ENCODE measurements at regions not wholly inside any gene's neighbourhood (a gene's known extent, or its start where the extent isn't known, plus 50 kb on each side); places are given as distances from the start of the nearest gene placed in this dataset.

- Histone ChIP-seq H3K4me3 (ENCODE audit: low read length) (no peak overlapping the region), H3K27me3 (ENCODE audit: insufficient read depth, low read length) (no peaks in the 10 kb centered on the region), H3K4me1 (ENCODE audit: insufficient read depth, low read length) (no peaks in the 10 kb centered on the region), H3K36me3 (ENCODE audit: insufficient read depth, low read length) (no peaks in the 10 kb centered on the region), H3K9me3 (ENCODE audit: insufficient read depth, low read depth, low read length) (no peaks in the 10 kb centered on the region), H3K9ac (ENCODE audit: low read depth, low read length) (no peak overlapping the region), H3K27ac (ENCODE audit: low read depth, low read length) (no peak overlapping the region)
- WGBS: 88% methylated on average over 3 of the region's 4 CpGs
These were observed 255.0 kb downstream of the TRIB2 start for GRCh38 chr2:12971581-12972365.

GRCh38 chr2:12978066-12978835 lies 261.5 kb downstream of the TRIB2 start:
- H3K27me3 ChIP-seq (ENCODE audit: insufficient read depth, low read length): no peaks in the 10 kb centered on the region
- H3K4me3 ChIP-seq (ENCODE audit: low read length): no peak overlapping the region
- no peak overlapping the region for H3K27ac ChIP-seq (ENCODE audit: low read depth, low read length)
- no peaks in the 10 kb centered on the region for H3K9me3 ChIP-seq (ENCODE audit: insufficient read depth, low read depth, low read length)
- H3K9ac ChIP-seq (ENCODE audit: low read depth, low read length): no peak overlapping the region
- H3K4me1 ChIP-seq (ENCODE audit: insufficient read depth, low read length): 0 out of 2 replicates have a peak, but pooled peaks cover 7% of the 10 kb centered on the region
- 67% methylated on average over 3 of the region's 4 CpGs for WGBS
- no peaks in the 10 kb centered on the region for H3K36me3 ChIP-seq (ENCODE audit: insufficient read depth, low read length)

GRCh38 chr2:12979066-12979465 lies 262.3 kb downstream of the TRIB2 start:
- no peaks in the 10 kb centered on the region for H3K36me3 ChIP-seq (ENCODE audit: insufficient read depth, low read length)
- WGBS: 92% methylated on average over 3 of the region's 3 CpGs
- H3K9me3 ChIP-seq (ENCODE audit: insufficient read depth, low read depth, low read length): no peaks in the 10 kb centered on the region
- H3K9ac ChIP-seq (ENCODE audit: low read depth, low read length): no peak overlapping the region
- H3K27ac ChIP-seq (ENCODE audit: low read depth, low read length): no peak overlapping the region
- no peak overlapping the region for H3K4me3 ChIP-seq (ENCODE audit: low read length)
- no peaks in the 10 kb centered on the region for H3K27me3 ChIP-seq (ENCODE audit: insufficient read depth, low read length)
- H3K4me1 ChIP-seq (ENCODE audit: insufficient read depth, low read length): 0 out of 2 replicates have a peak, but pooled peaks cover 7% of the 10 kb centered on the region

- Histone ChIP-seq H3K9me3 (ENCODE audit: insufficient read depth, low read depth, low read length) (no peaks in the 10 kb centered on the region), H3K9ac (ENCODE audit: low read depth, low read length) (no peak overlapping the region), H3K4me1 (ENCODE audit: insufficient read depth, low read length) (0 out of 2 replicates have a peak, but pooled peaks cover 7% of the 10 kb centered on the region), H3K27me3 (ENCODE audit: insufficient read depth, low read length) (no peaks in the 10 kb centered on the region), H3K27ac (ENCODE audit: low read depth, low read length) (no peak overlapping the region), H3K36me3 (ENCODE audit: insufficient read depth, low read length) (no peaks in the 10 kb centered on the region), H3K4me3 (ENCODE audit: low read length) (no peak overlapping the region)
- 82% methylated on average over 4 of the region's 4 CpGs for WGBS
These were observed 264.1 kb downstream of the TRIB2 start for GRCh38 chr2:12980817-12981216.

- H3K9ac ChIP-seq (ENCODE audit: low read depth, low read length): no peak overlapping the region
- no peak overlapping the region for H3K4me3 ChIP-seq (ENCODE audit: low read length)
- 0 out of 2 replicates have a peak, but pooled peaks cover 7% of the 10 kb centered on the region for H3K4me1 ChIP-seq (ENCODE audit: insufficient read depth, low read length)
- no peaks in the 10 kb centered on the region for H3K9me3 ChIP-seq (ENCODE audit: insufficient read depth, low read depth, low read length)
- WGBS: 96% methylated on average over 1 of the region's 1 CpG
- H3K36me3 ChIP-seq (ENCODE audit: insufficient read depth, low read length): no peaks in the 10 kb centered on the region
- no peaks in the 10 kb centered on the region for H3K27me3 ChIP-seq (ENCODE audit: insufficient read depth, low read length)
- H3K27ac ChIP-seq (ENCODE audit: low read depth, low read length): no peak overlapping the region
These were observed 265.4 kb downstream of the TRIB2 start for GRCh38 chr2:12982149-12982584.

- no peak overlapping the region for H3K4me3 ChIP-seq (ENCODE audit: low read length)
- no peaks in the 10 kb centered on the region for H3K4me1 ChIP-seq (ENCODE audit: insufficient read depth, low read length)
- H3K27me3 ChIP-seq (ENCODE audit: insufficient read depth, low read length): no peaks in the 10 kb centered on the region
- H3K36me3 ChIP-seq (ENCODE audit: insufficient read depth, low read length): no peaks in the 10 kb centered on the region
- H3K27ac ChIP-seq (ENCODE audit: low read depth, low read length): no peak overlapping the region
- H3K9ac ChIP-seq (ENCODE audit: low read depth, low read length): no peak overlapping the region
- no peaks in the 10 kb centered on the region for H3K9me3 ChIP-seq (ENCODE audit: insufficient read depth, low read depth, low read length)
These were observed 270.5 kb downstream of the TRIB2 start for GRCh38 chr2:12987246-12987645.

GRCh38 chr2:12988279-12988678 lies 271.5 kb downstream of the TRIB2 start:
- Histone ChIP-seq H3K36me3 (ENCODE audit: insufficient read depth, low read length) (no peaks in the 10 kb centered on the region), H3K27ac (ENCODE audit: low read depth, low read length) (no peak overlapping the region), H3K4me3 (ENCODE audit: low read length) (no peak overlapping the region), H3K4me1 (ENCODE audit: insufficient read depth, low read length) (no peaks in the 10 kb centered on the region), H3K27me3 (ENCODE audit: insufficient read depth, low read length) (no peaks in the 10 kb centered on the region), H3K9me3 (ENCODE audit: insufficient read depth, low read depth, low read length) (no peaks in the 10 kb centered on the region), H3K9ac (ENCODE audit: low read depth, low read length) (no peak overlapping the region)
- 96% methylated on average over 1 of the region's 2 CpGs for WGBS

GRCh38 chr2:12990523-12990922 lies 273.8 kb downstream of the TRIB2 start:
- no peak overlapping the region for H3K4me3 ChIP-seq (ENCODE audit: low read length)
- no peaks in the 10 kb centered on the region for H3K4me1 ChIP-seq (ENCODE audit: insufficient read depth, low read length)
- no peaks in the 10 kb centered on the region for H3K9me3 ChIP-seq (ENCODE audit: insufficient read depth, low read depth, low read length)
- no peaks in the 10 kb centered on the region for H3K36me3 ChIP-seq (ENCODE audit: insufficient read depth, low read length)
- no peaks in the 10 kb centered on the region for H3K27me3 ChIP-seq (ENCODE audit: insufficient read depth, low read length)
- H3K9ac ChIP-seq (ENCODE audit: low read depth, low read length): no peak overlapping the region
- no peak overlapping the region for H3K27ac ChIP-seq (ENCODE audit: low read depth, low read length)
- no CpG with 5 or more reads among the region's 1 CpG for WGBS

- H3K9ac ChIP-seq (ENCODE audit: low read depth, low read length): no peak overlapping the region
- no peak overlapping the region for H3K4me3 ChIP-seq (ENCODE audit: low read length)
- no peaks in the 10 kb centered on the region for H3K4me1 ChIP-seq (ENCODE audit: insufficient read depth, low read length)
- no peaks in the 10 kb centered on the region for H3K36me3 ChIP-seq (ENCODE audit: insufficient read depth, low read length)
- H3K27ac ChIP-seq (ENCODE audit: low read depth, low read length): no peak overlapping the region
- H3K27me3 ChIP-seq (ENCODE audit: insufficient read depth, low read length): no peaks in the 10 kb centered on the region
- H3K9me3 ChIP-seq (ENCODE audit: insufficient read depth, low read depth, low read length): no peaks in the 10 kb centered on the region
- WGBS: 91% methylated on average over 1 of the region's 1 CpG
These were observed 281.9 kb downstream of the TRIB2 start for GRCh38 chr2:12998685-12999084.

GRCh38 chr2:13000664-13001363 lies 284.1 kb downstream of the TRIB2 start:
- no peak overlapping the region for H3K9ac ChIP-seq (ENCODE audit: low read depth, low read length)
- no peak overlapping the region for H3K4me3 ChIP-seq (ENCODE audit: low read length)
- H3K27ac ChIP-seq (ENCODE audit: low read depth, low read length): no peak overlapping the region
- H3K4me1 ChIP-seq (ENCODE audit: insufficient read depth, low read length): no peaks in the 10 kb centered on the region
- no peaks in the 10 kb centered on the region for H3K27me3 ChIP-seq (ENCODE audit: insufficient read depth, low read length)
- H3K9me3 ChIP-seq (ENCODE audit: insufficient read depth, low read depth, low read length): no peaks in the 10 kb centered on the region
- no peaks in the 10 kb centered on the region for H3K36me3 ChIP-seq (ENCODE audit: insufficient read depth, low read length)
- WGBS: 87% methylated on average over 12 of the region's 12 CpGs

- Histone ChIP-seq H3K36me3 (ENCODE audit: insufficient read depth, low read length) (no peaks in the 10 kb centered on the region), H3K4me3 (ENCODE audit: low read length) (no peak overlapping the region), H3K9ac (ENCODE audit: low read depth, low read length) (no peak overlapping the region), H3K27me3 (ENCODE audit: insufficient read depth, low read length) (no peaks in the 10 kb centered on the region), H3K27ac (ENCODE audit: low read depth, low read length) (no peak overlapping the region), H3K9me3 (ENCODE audit: insufficient read depth, low read depth, low read length) (no peaks in the 10 kb centered on the region), H3K4me1 (ENCODE audit: insufficient read depth, low read length) (0 out of 2 replicates have a peak, but pooled peaks cover 3% of the 10 kb centered on the region)
- WGBS: 82% methylated on average over 1 of the region's 2 CpGs
These were observed 284.7 kb downstream of the TRIB2 start for GRCh38 chr2:13001408-13001807.

Data from HUES64 (cell line).